Colonic mucosa (tissue), 4 donors: ENCODE measurements at regions not wholly inside any gene's neighbourhood (a gene's known extent, or its start where the extent isn't known, plus 50 kb on each side); places are given as distances from the start of the nearest gene placed in this dataset.

ENCODE experiments used
- DNase-seq: peaks from one replicate; pipeline ENCODE4 v3.0.0-alpha.2; 2020
- H3K27ac ChIP-seq: fragments of 200-600 bp; one replicate; pipeline ENCODE4 v1.8.0; 2021
- H3K27me3 ChIP-seq: fragments of 200-600 bp; one replicate; pipeline ENCODE4 v1.8.0; 2021
- H3K36me3 ChIP-seq: fragments of 200-600 bp; one replicate; pipeline ENCODE4 v1.8.0; 2021
- H3K4me1 ChIP-seq: fragments of 200-600 bp; one replicate; pipeline ENCODE4 v1.8.0; 2021; ENCODE audit warnings: mild to moderate bottlenecking
- H3K4me3 ChIP-seq: fragments of 200-600 bp; one replicate; pipeline ENCODE4 v1.8.0; 2021
- H3K9ac ChIP-seq, 2 donors: one replicate each; pipeline ENCODE4 v1.7.0; 2013; ENCODE audit warnings: control low read depth in 2 of 2, low read depth in 2 of 2, low read length in 2 of 2
- H3K9me3 ChIP-seq: fragments of 200-600 bp; one replicate; pipeline ENCODE4 v1.8.0; 2021
- intact Hi-C: fragments of 100-400 bp; cut with DNase I; formaldehyde crosslinking; loops from one replicate; pipeline ENCODE4 v1.14.1; 2022
- TF ChIP-seq, protein P1 (sequence below): fragments of 200-600 bp; IDR thresholded peaks from one replicate; pipeline ENCODE4 v1.8.0; 2022; ENCODE audit warnings: antibody characterized with exemption, mild to moderate bottlenecking
- donor health status: healthy.
- donor health status: DM: no; HTN: no; CAD: no.
- donor health status: DM: no; HTN: no; CAD: no.

DNA sequence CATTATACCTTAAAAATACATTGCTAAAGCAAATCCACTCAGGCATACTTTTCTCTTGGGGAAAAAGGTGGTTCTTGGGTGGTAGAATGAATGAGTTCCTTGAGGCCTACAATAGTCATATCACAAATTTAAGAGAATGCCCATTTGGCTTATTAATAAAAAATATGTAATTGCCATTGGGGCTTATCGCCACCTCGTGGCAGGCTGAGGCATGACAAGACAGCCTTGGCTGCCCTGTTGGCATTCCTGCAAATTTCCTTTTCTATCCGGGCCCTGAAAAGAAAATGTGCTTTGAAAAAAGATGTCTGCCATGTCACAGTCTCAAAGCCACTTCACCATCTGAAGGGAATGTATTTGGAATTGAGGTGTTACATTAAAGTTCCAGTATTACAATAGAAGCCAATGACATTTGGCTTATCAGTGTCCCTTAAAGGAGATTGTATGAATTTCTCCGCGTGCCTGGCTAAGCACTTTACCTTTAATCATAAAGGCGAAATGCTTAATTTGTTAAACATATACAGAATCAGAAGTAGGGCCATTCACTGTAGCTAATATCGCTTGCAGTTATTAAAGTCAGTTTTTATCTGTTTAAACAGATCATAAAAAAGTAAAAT is 188.3 kb upstream of the ZFP64 start:
- no peaks in the 10 kb centered on the region for H3K36me3 ChIP-seq
- H3K27ac ChIP-seq, result no peak overlapping the region
- no peaks in the 10 kb centered on the region for H3K4me1 ChIP-seq
- TF ChIP-seq, protein P1, sequence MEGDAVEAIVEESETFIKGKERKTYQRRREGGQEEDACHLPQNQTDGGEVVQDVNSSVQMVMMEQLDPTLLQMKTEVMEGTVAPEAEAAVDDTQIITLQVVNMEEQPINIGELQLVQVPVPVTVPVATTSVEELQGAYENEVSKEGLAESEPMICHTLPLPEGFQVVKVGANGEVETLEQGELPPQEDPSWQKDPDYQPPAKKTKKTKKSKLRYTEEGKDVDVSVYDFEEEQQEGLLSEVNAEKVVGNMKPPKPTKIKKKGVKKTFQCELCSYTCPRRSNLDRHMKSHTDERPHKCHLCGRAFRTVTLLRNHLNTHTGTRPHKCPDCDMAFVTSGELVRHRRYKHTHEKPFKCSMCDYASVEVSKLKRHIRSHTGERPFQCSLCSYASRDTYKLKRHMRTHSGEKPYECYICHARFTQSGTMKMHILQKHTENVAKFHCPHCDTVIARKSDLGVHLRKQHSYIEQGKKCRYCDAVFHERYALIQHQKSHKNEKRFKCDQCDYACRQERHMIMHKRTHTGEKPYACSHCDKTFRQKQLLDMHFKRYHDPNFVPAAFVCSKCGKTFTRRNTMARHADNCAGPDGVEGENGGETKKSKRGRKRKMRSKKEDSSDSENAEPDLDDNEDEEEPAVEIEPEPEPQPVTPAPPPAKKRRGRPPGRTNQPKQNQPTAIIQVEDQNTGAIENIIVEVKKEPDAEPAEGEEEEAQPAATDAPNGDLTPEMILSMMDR, result peak; percentile 91
- intact Hi-C loops, result loop anchor here (5.0 kb wide), 2 partner anchors 138 to 253 kb away; no protein-coding TSS in a partner anchor
- no peak overlapping the region for H3K9ac ChIP-seq
- H3K9me3 ChIP-seq, result no peaks in the 10 kb centered on the region
- H3K27me3 ChIP-seq, result no peaks in the 10 kb centered on the region
- DNase-seq, result peak; percentile 43
- H3K4me3 ChIP-seq, result no peak overlapping the region

DNA sequence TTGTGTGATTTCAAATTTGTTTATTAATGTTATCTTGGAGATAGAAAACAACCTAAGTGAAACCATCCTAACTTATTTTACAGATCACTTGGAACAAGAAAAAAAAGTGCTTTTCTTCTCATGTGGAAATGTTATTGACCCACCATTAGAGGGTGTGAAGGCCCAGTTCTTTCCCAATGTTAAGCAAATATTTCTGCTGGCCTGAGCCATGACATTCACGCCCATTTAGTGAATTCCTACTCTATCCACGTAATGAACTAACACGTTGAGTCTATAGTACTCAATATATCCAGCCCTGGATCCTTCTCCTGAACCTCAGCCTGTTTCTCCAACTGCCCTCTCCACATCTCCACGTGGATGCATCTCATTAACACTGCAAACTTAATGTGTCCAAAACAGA is 180.6 kb upstream of the ZFP64 start:
- Histone ChIP-seq H3K36me3 (no peaks in the 10 kb centered on the region), H3K27ac (no peak overlapping the region), H3K4me1 (no peaks in the 10 kb centered on the region), H3K9ac (no peak overlapping the region), H3K9me3 (no peaks in the 10 kb centered on the region), H3K27me3 (no peaks in the 10 kb centered on the region), H3K4me3 (no peak overlapping the region)
- TF ChIP-seq, protein P1, result no peak
- no peak for DNase-seq
- intact Hi-C loops, result no loop called here

DNA sequence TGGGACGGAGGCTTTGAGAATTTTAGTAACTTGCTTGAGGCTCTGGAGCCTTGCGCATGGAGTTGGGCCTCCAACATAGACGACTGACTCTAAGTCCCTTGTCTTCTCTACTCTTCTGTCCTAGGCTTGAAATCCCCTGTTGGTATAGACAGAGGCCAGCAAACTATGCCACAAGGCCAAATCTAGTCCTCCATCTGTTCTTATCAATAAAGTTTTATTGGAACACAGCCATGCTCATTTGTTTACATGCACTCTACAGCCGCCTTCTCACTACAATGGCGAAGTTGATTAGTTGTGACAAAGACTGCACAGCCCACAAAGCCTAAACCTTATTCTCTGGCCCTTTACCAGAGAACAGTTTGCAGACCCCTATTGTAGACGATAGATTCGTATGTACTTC is 174.1 kb upstream of the ZFP64 start:
- intact Hi-C loops, result no loop called here
- H3K4me3 ChIP-seq, result no peak overlapping the region

DNA sequence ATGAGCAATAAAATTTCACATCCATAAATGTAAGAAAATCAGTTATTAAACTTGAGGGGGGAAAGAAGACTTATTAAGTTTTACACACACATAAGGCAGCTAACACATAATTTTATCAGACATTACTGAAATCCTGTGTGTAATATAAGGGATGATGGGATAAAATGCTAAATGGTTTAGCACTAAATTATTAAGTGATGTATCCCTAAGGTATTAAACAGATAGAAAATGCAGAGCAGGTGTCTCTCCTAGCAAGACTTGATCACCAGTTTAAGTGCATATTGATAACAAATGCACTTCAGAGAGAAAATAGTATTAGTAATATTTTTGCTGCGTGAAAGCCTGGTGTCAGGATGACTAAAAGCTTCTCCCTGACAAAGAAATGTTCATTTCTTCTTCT is 172.8 kb upstream of the ZFP64 start:
- intact Hi-C loops, result no loop called here
- TF ChIP-seq, protein P1, result no peak

More for the DNA sequence above, 174.1 kb upstream of the ZFP64 start:
- Histone ChIP-seq H3K9ac (no peak overlapping the region), H3K4me1 (no peaks in the 10 kb centered on the region), H3K27me3 (no peaks in the 10 kb centered on the region), H3K36me3 (no peaks in the 10 kb centered on the region), H3K27ac (no peak overlapping the region), H3K9me3 (no peaks in the 10 kb centered on the region)
- no peak for DNase-seq
- TF ChIP-seq, protein P1, result no peak

DNA sequence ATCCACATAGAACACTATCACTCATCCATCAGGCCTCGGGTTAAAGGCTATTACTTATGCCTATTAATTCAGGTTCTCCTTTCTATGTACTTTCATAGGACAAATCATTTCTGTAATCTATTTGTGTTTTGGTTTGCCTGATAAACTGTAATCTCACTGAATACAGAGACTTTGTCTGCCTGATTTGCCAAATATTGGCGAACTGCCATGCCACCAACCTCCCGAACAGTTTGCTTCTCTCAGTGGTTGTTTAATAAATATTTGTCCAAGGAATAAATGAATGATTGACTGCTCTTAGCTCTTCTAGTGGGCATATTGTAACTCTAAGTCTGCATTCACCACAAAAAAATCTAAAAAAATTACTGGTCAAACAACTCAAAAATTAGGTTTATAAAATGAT is 170.1 kb upstream of the ZFP64 start:
- Histone ChIP-seq H3K9ac (no peak overlapping the region), H3K9me3 (no peaks in the 10 kb centered on the region), H3K27me3 (no peaks in the 10 kb centered on the region), H3K36me3 (no peaks in the 10 kb centered on the region), H3K27ac (no peak overlapping the region), H3K4me3 (no peak overlapping the region), H3K4me1 (no peaks in the 10 kb centered on the region)
- no peak for DNase-seq
- intact Hi-C loops, result no loop called here
- TF ChIP-seq, protein P1, result no peak

More for the DNA sequence above, 172.8 kb upstream of the ZFP64 start:
- H3K4me1 ChIP-seq, result no peaks in the 10 kb centered on the region
- no peaks in the 10 kb centered on the region for H3K36me3 ChIP-seq
- no peaks in the 10 kb centered on the region for H3K27me3 ChIP-seq
- DNase-seq, result no peak
- H3K4me3 ChIP-seq, result no peak overlapping the region
- H3K9ac ChIP-seq, result no peak overlapping the region
- no peak overlapping the region for H3K27ac ChIP-seq
- H3K9me3 ChIP-seq, result no peaks in the 10 kb centered on the region
